GM12878 (cell line): ENCODE measurements at regions not wholly inside any gene's neighbourhood (a gene's known extent, or its start where the extent isn't known, plus 50 kb on each side); places are given as distances from the start of the nearest gene placed in this dataset.
"Not testable (repeated sequence)": the region's sequence is repeated elsewhere in the genome, so short reads cannot be mapped to it uniquely, and the experiment has no call there.

Experiments
- CBX3 ChIP-seq: fragments of 200-600 bp; sonication (generic); IDR thresholded peaks from 2 replicates; pipeline ENCODE4 v1.6.1; 2016; ENCODE audit warnings: low read depth, borderline replicate concordance
- ETV6 ChIP-seq, 2 experiments: fragments of 450-650 bp in 1 of 2; IDR thresholded peaks in 1 of 2; conservative IDR thresholded peaks in 1 of 2; 2 replicates each; pipeline ENCODE4 v1.6.1; 2014; ENCODE audit warnings: antibody characterized with exemption in 1 of 2, borderline replicate concordance in 1 of 2, low read depth in 1 of 2, mild to moderate bottlenecking in 1 of 2, moderate library complexity in 1 of 2
- RELA ChIP-seq: fragments of 450-650 bp; IDR thresholded peaks from 2 replicates; pipeline ENCODE4 v1.8.0; 2014; ENCODE audit warnings: borderline replicate concordance; ENCODE audit not compliant: partially characterized antibody

DNA sequence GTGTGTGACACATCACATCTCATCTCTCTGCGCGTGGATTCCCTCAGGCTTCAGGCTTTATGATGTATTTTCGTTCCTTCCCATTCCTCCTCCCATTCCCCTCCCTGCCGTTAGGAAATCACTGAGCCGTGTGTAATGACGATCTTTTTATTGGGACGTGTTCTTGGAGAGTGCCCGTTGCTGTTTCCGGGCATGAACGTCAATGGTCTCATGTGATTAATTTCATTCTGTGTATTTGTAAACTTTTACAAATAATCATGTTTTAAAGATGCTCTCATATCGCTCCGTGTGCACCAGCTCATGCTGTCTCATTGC is 271.3 kb downstream of the ADGRD1 start:
- not testable (repeated sequence) for TF ChIP-seq CBX3; ETV6 (conservative IDR thresholded peaks at IDR 0.05 in 1 of 2, IDR thresholded peaks at IDR 0.05 in 1 of 2; ENCODE audit: borderline replicate concordance in 1 of 2, low read depth in 1 of 2); RELA
